H9 (cell line): ENCODE measurements at regions not wholly inside any gene's neighbourhood (a gene's known extent, or its start where the extent isn't known, plus 50 kb on each side); places are given as distances from the start of the nearest gene placed in this dataset.

Source experiments
- DNase-seq: peaks from one replicate; pipeline ENCODE4 v3.0.0-alpha.2; 2017
- H2AFZ ChIP-seq: one replicate; pipeline ENCODE4 v1.6.1; 2013; ENCODE audit warnings: mild to moderate bottlenecking, low read length, control low read depth, moderate library complexity
- H2AK5ac ChIP-seq: 2 replicates; pipeline ENCODE4 v1.6.1; 2013; ENCODE audit warnings: low read length, control low read depth, mixed read lengths; ENCODE audit not compliant: insufficient read length
- H2BK120ac ChIP-seq: one replicate; pipeline ENCODE4 v1.6.1; 2013; ENCODE audit warnings: low read depth, mild to moderate bottlenecking, low read length, control low read depth, inconsistent platforms; ENCODE audit not compliant: poor library complexity, severe bottlenecking
- H2BK12ac ChIP-seq: 2 replicates; pipeline ENCODE4 v1.6.1; 2013; ENCODE audit warnings: low read length, control low read depth, mixed read lengths, low read depth; ENCODE audit not compliant: insufficient read length
- H2BK15ac ChIP-seq: 2 replicates; pipeline ENCODE4 v1.6.1; 2013; ENCODE audit warnings: low read depth, low read length, control low read depth
- H2BK20ac ChIP-seq: one replicate; pipeline ENCODE4 v1.6.1; 2013; ENCODE audit warnings: low read depth, mild to moderate bottlenecking, low read length, control low read depth, inconsistent platforms; ENCODE audit not compliant: poor library complexity, severe bottlenecking
- H2BK5ac ChIP-seq: 2 replicates; pipeline ENCODE4 v1.6.1; 2013; ENCODE audit warnings: low read length, control low read depth, mixed read lengths; ENCODE audit not compliant: insufficient read length
- H3K14ac ChIP-seq: 2 replicates; pipeline ENCODE4 v1.6.1; 2013; ENCODE audit warnings: low read length, control low read depth; ENCODE audit not compliant: insufficient read depth
- H3K18ac ChIP-seq: 2 replicates; pipeline ENCODE4 v1.6.1; 2013; ENCODE audit warnings: low read depth, mild to moderate bottlenecking, mixed read lengths, low read length, control low read depth; ENCODE audit not compliant: insufficient read length
- H3K23ac ChIP-seq: 2 replicates; pipeline ENCODE4 v1.6.1; 2013; ENCODE audit warnings: low read length, control low read depth, mixed read lengths, low read depth; ENCODE audit not compliant: insufficient read length
- H3K23me2 ChIP-seq: 2 replicates; pipeline ENCODE4 v1.6.1; 2013; ENCODE audit warnings: low read depth, mild to moderate bottlenecking, mixed read lengths, low read length, control low read depth; ENCODE audit not compliant: insufficient read length, poor library complexity, severe bottlenecking
- H3K27ac ChIP-seq: 2 replicates; pipeline ENCODE4 v1.5.1; 2013; ENCODE audit warnings: low read length, control low read depth, mixed read lengths, low read depth; ENCODE audit not compliant: insufficient read length
- H3K27me3 ChIP-seq: 2 replicates; pipeline ENCODE4 v1.6.1; 2013; ENCODE audit warnings: low read length, control low read depth, inconsistent platforms; ENCODE audit not compliant: insufficient read depth
- H3K4ac ChIP-seq: 2 replicates; pipeline ENCODE4 v1.6.1; 2013; ENCODE audit warnings: low read depth, mild to moderate bottlenecking, control low read depth, inconsistent platforms, low read length, moderate library complexity
- H3K4me1 ChIP-seq: 2 replicates; pipeline ENCODE4 v1.6.1; 2013; ENCODE audit warnings: low read length, control low read depth, inconsistent platforms; ENCODE audit not compliant: insufficient read depth
- H3K4me2 ChIP-seq: 2 replicates; pipeline ENCODE4 v1.6.1; 2013; ENCODE audit warnings: low read length, control low read depth, mixed read lengths; ENCODE audit not compliant: insufficient read length, insufficient read depth
- H3K56ac ChIP-seq: 2 replicates; pipeline ENCODE4 v1.6.1; 2013; ENCODE audit warnings: low read depth, mild to moderate bottlenecking, mixed read lengths, low read length, control low read depth; ENCODE audit not compliant: insufficient read length
- H3K79me1 ChIP-seq: 2 replicates; pipeline ENCODE4 v1.6.1; 2013; ENCODE audit warnings: low read depth, mild to moderate bottlenecking, moderate library complexity, low read length, control low read depth, inconsistent platforms; ENCODE audit not compliant: insufficient read depth, poor library complexity, severe bottlenecking
- H3K79me2 ChIP-seq: 2 replicates; pipeline ENCODE4 v1.6.1; 2013; ENCODE audit warnings: low read length, control low read depth, inconsistent platforms; ENCODE audit not compliant: insufficient read depth
- H3K9ac ChIP-seq: 2 replicates; pipeline ENCODE4 v1.6.1; 2013; ENCODE audit warnings: low read length, control low read depth, mixed read lengths; ENCODE audit not compliant: insufficient read length; ENCODE audit errors: extremely low read depth
- H3K9me3 ChIP-seq: one replicate; pipeline ENCODE4 v1.6.1; 2013; ENCODE audit warnings: low read depth, low read length, inconsistent platforms; ENCODE audit not compliant: control insufficient read depth
- H3T11ph ChIP-seq: one replicate; pipeline ENCODE4 v1.6.1; 2013; ENCODE audit warnings: mild to moderate bottlenecking, low read length, control low read depth, inconsistent platforms
- H4K20me1 ChIP-seq: one replicate; pipeline ENCODE4 v1.6.1; 2013; ENCODE audit not compliant: control insufficient read depth, insufficient read length, insufficient read depth
- H4K5ac ChIP-seq: 2 replicates; pipeline ENCODE4 v1.6.1; 2013; ENCODE audit warnings: low read depth, mild to moderate bottlenecking, mixed read lengths, low read length, control low read depth; ENCODE audit not compliant: insufficient read length
- H4K8ac ChIP-seq: replicated peaks from 2 replicates; pipeline ENCODE4 v1.6.1; 2013; ENCODE audit warnings: low read length, control low read depth, mixed read lengths, low read depth; ENCODE audit not compliant: insufficient read length
- H4K91ac ChIP-seq: 2 replicates; pipeline ENCODE4 v1.6.1; 2013; ENCODE audit warnings: low read depth, mild to moderate bottlenecking, moderate library complexity, mixed read lengths, low read length, control low read depth; ENCODE audit not compliant: insufficient read length
- H3K27ac Mint-ChIP-seq, 3 experiments: 2 replicates in 2 of 3; 3 replicates in 1 of 3; pipeline ENCODE4 v1.8.0; 2020 to 2021; ENCODE audit warnings: mixed read lengths in 3 of 3, mild to moderate bottlenecking in 1 of 3, moderate library complexity in 1 of 3
- H3K27me3 Mint-ChIP-seq: 2 replicates; pipeline ENCODE4 v1.8.0; 2021; ENCODE audit warnings: low read depth, mild to moderate bottlenecking, moderate library complexity, mixed read lengths
- H3K36me3 Mint-ChIP-seq, 3 experiments: 2 replicates in 2 of 3; 3 replicates in 1 of 3; pipeline ENCODE4 v1.8.0; 2020 to 2021; ENCODE audit warnings: low read depth in 3 of 3, mixed read lengths in 3 of 3; ENCODE audit not compliant: insufficient read depth in 1 of 3
- H3K4me1 Mint-ChIP-seq, 2 experiments: 2 replicates each; pipeline ENCODE4 v1.8.0; 2020; ENCODE audit warnings: mixed read lengths in 2 of 2
- H3K4me3 Mint-ChIP-seq, 2 experiments: 2 replicates in 1 of 2; 3 replicates in 1 of 2; pipeline ENCODE4 v1.8.0; 2020 to 2021; ENCODE audit warnings: mild to moderate bottlenecking in 2 of 2, mixed read lengths in 2 of 2, moderate library complexity in 1 of 2
- H3K9me3 Mint-ChIP-seq, 2 experiments: 2 replicates in 1 of 2; 3 replicates in 1 of 2; pipeline ENCODE4 v1.8.0; 2020; ENCODE audit warnings: mild to moderate bottlenecking in 2 of 2, mixed read lengths in 2 of 2, moderate library complexity in 1 of 2
- CTCF ChIP-seq: fragments of 200-600 bp; sonication (generic); conservative IDR thresholded peaks from 3 replicates; pipeline ENCODE4 v1.8.0; 2021; ENCODE audit warnings: antibody characterized with exemption, mild to moderate bottlenecking
- WGBS: extraction: QIAGEN DNeasy Blood & Tissue Kit; methylation state at CpG from one replicate; pipeline ENCODE4 v1.1.7; 2013; ENCODE audit warnings: missing lambda C conversion rate, low lambda C conversion rate, mixed read lengths; ENCODE audit not compliant: insufficient read length; ENCODE audit errors: extremely low coverage; 5-methylcytosine and 5-hydroxymethylcytosine counted together

- Histone ChIP-seq H2BK15ac (no peak overlapping the region), H2BK5ac (no peak overlapping the region)
- peaks cover 0 to 5% (median 3%) of the 10 kb centered on the region in 3 experiments; a peak in 2 of 7 replicates for H3K36me3 Mint-ChIP-seq
Observed at GRCh38 chr4:123166023-123166422, 230.6 kb upstream of the SPRY1 start.

More at GRCh38 chr4:123166023-123166422, 230.6 kb upstream of the SPRY1 start:
- Histone ChIP-seq H3K4me1 (no peaks in the 10 kb centered on the region), H2AFZ (no peak overlapping the region), H3K27ac (no peak overlapping the region), H3K79me2 (no peaks in the 10 kb centered on the region), H2BK120ac (no peak overlapping the region), H2BK20ac (no peak overlapping the region), H4K20me1 (no peaks in the 10 kb centered on the region), H2AK5ac (no peak overlapping the region), H3K79me1 (no peaks in the 10 kb centered on the region), H3K9ac (no peak overlapping the region), H3K23me2 (no peaks in the 10 kb centered on the region), H3K23ac (no peak overlapping the region), H3K9me3 (no peaks in the 10 kb centered on the region), H3K4me2 (no peak overlapping the region), H4K8ac (no peak overlapping the region), H4K5ac (no peak overlapping the region), H3K56ac (no peak overlapping the region), H2BK12ac (no peak overlapping the region), H3K18ac (no peak overlapping the region), H3K27me3 (no peaks in the 10 kb centered on the region), H4K91ac (no peak overlapping the region), H3T11ph (no peak overlapping the region), H3K14ac (no peak overlapping the region), H3K4ac (no peak overlapping the region)
- Mint-ChIP-seq H3K4me1 (peaks cover 6 to 16% of the 10 kb centered on the region in 2 experiments; a peak in 3 of 4 replicates), H3K27me3 (no peaks in the 10 kb centered on the region), H3K27ac (no peak overlapping the region), H3K4me3 (no peak overlapping the region), H3K9me3 (0 out of 5 replicates have a peak, but pooled peaks cover 0 to 2% of the 10 kb centered on the region in 2 experiments)
- DNase-seq = no peak
- no peak for TF ChIP-seq CTCF
- WGBS = no CpG with 5 or more reads among the region's 3 CpGs
